SK-N-SH treated with all-trans-retinoic acid at 6 μM for 48 hours (cell line): ENCODE measurements at regions not wholly inside any gene's neighbourhood (a gene's known extent, or its start where the extent isn't known, plus 50 kb on each side); places are given as distances from the start of the nearest gene placed in this dataset.

Experiments used
- ATAC-seq: fragments of 200-7000 bp; cut with Tn5 transposase; 3 replicates; pipeline ENCODE4 v1.9.1; 2020; ENCODE audit warnings: mild to moderate bottlenecking, moderate library complexity
- ARNTL ChIP-seq: fragments of 450-650 bp; formaldehyde crosslinking; IDR thresholded peaks from 2 replicates; pipeline ENCODE4 v1.5.0; 2020; ENCODE audit warnings: low read depth, mild to moderate bottlenecking, moderate library complexity, borderline replicate concordance
- CREB5 ChIP-seq: fragments of 250-450 bp; sonication (Bioruptor Pico); IDR thresholded peaks from 2 replicates; pipeline ENCODE4 v1.5.1; 2020; ENCODE audit warnings: low read depth, mild to moderate bottlenecking, moderate library complexity
- CSRNP3 ChIP-seq: fragments of 250-450 bp; sonication (Bioruptor Pico); IDR thresholded peaks from 2 replicates; pipeline ENCODE4 v1.5.1; 2021; ENCODE audit warnings: mild to moderate bottlenecking, moderate library complexity
- ESRRG ChIP-seq: fragments of 250-450 bp; sonication (Bioruptor Pico); IDR thresholded peaks from 2 replicates; pipeline ENCODE4 v1.6.1; 2021; ENCODE audit warnings: mild to moderate bottlenecking
- GLIS3 ChIP-seq: fragments of 250-450 bp; sonication (Bioruptor Pico); IDR thresholded peaks from 2 replicates; pipeline ENCODE4 v1.5.0; 2020; ENCODE audit warnings: mild to moderate bottlenecking, moderate library complexity
- ISL1 ChIP-seq: fragments of 250-450 bp; sonication (Bioruptor Pico); IDR thresholded peaks from 2 replicates; pipeline ENCODE4 v2.1.2; 2022; ENCODE audit warnings: mild to moderate bottlenecking, moderate library complexity
- OSR1 ChIP-seq: fragments of 250-450 bp; sonication (Bioruptor Pico); IDR thresholded peaks from 2 replicates; pipeline ENCODE4 v1.8.0; 2022; ENCODE audit warnings: moderate library complexity, mild to moderate bottlenecking, inconsistent platforms
- POU6F1 ChIP-seq: fragments of 250-450 bp; sonication (Bioruptor Pico); IDR thresholded peaks from 2 replicates; pipeline ENCODE4 v1.8.0; 2021; ENCODE audit warnings: low read depth, mild to moderate bottlenecking, moderate library complexity, borderline replicate concordance
- PPARA ChIP-seq: fragments of 250-450 bp; sonication (Bioruptor Pico); IDR thresholded peaks from 2 replicates; pipeline ENCODE4 v1.5.0; 2020; ENCODE audit warnings: mild to moderate bottlenecking, borderline replicate concordance
- RARB ChIP-seq: fragments of 250-450 bp; sonication (Bioruptor Pico); IDR thresholded peaks from 2 replicates; pipeline ENCODE4 v1.8.0; 2021; ENCODE audit warnings: mild to moderate bottlenecking, moderate library complexity
- SNAI2 ChIP-seq: fragments of 250-450 bp; sonication (Bioruptor Pico); IDR thresholded peaks from 2 replicates; pipeline ENCODE4 v1.5.0; 2020; ENCODE audit warnings: mild to moderate bottlenecking, moderate library complexity
- TCF4 ChIP-seq: fragments of 250-450 bp; sonication (Bioruptor Pico); IDR thresholded peaks from 2 replicates; pipeline ENCODE4 v1.8.0; 2021; ENCODE audit warnings: mild to moderate bottlenecking, moderate library complexity, borderline replicate concordance
- TOX ChIP-seq: fragments of 250-450 bp; sonication (Bioruptor Pico); IDR thresholded peaks from 2 replicates; pipeline ENCODE4 v1.8.0; 2021; ENCODE audit warnings: mild to moderate bottlenecking, moderate library complexity, borderline replicate concordance
- ZC3H10 ChIP-seq: fragments of 250-450 bp; sonication (Bioruptor Pico); IDR thresholded peaks from 2 replicates; pipeline ENCODE4 v1.5.1; 2021; ENCODE audit warnings: mild to moderate bottlenecking, moderate library complexity
- ZFP3 ChIP-seq: fragments of 250-450 bp; sonication (Bioruptor Pico); IDR thresholded peaks from 2 replicates; pipeline ENCODE4 v1.5.0; 2020; ENCODE audit warnings: mild to moderate bottlenecking, moderate library complexity
- ZFP30 ChIP-seq: fragments of 450-650 bp; formaldehyde crosslinking; IDR thresholded peaks from 2 replicates; pipeline ENCODE4 v1.5.0; 2022; ENCODE audit warnings: mild to moderate bottlenecking, moderate library complexity
- ZNF565 ChIP-seq: fragments of 450-650 bp; formaldehyde crosslinking; conservative IDR thresholded peaks from 2 replicates; pipeline ENCODE4 v1.5.0; 2020; ENCODE audit warnings: low read depth, mild to moderate bottlenecking, moderate library complexity
- ZNF70 ChIP-seq: fragments of 450-650 bp; formaldehyde crosslinking; IDR thresholded peaks from 2 replicates; pipeline ENCODE4 v1.5.0; 2020; ENCODE audit warnings: mild to moderate bottlenecking, moderate library complexity
- ZNF8 ChIP-seq: fragments of 450-650 bp; formaldehyde crosslinking; IDR thresholded peaks from 2 replicates; pipeline ENCODE4 v1.5.0; 2020; ENCODE audit warnings: mild to moderate bottlenecking, moderate library complexity
- TF ChIP-seq, protein P1 (sequence below): fragments of 250-450 bp; sonication (Bioruptor Pico); IDR thresholded peaks from 2 replicates; pipeline ENCODE4 v1.8.0; 2020; ENCODE audit warnings: mild to moderate bottlenecking, moderate library complexity, borderline replicate concordance

DNA sequence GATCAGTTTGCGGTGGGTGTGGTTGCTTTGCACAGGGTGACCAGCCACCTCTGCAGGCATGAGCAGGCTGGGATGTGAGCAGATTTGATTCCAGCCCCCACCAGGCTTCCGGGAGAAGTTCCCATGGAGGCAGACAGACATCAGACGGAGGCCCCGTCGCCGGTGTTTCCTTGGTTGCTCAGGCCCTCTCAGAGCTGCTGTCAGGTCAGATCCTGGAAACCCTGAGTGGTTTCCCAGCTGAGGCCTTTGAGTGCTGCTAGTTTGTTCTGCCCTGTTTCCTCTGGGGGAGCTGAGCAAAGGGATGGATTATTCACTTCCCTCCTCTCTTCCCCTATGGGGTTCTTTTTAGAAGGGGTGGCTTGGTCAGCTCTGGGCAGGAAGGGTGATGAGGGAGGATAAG lies 62.2 kb downstream of the FAM241B start (continued):
- TF ChIP-seq PPARA (CRISPR knock-in tag), result no peak
- no peak for TF ChIP-seq TCF4 (CRISPR knock-in tag)
- no peak for TF ChIP-seq ISL1 (CRISPR knock-in tag)
- TF ChIP-seq, protein P1, sequence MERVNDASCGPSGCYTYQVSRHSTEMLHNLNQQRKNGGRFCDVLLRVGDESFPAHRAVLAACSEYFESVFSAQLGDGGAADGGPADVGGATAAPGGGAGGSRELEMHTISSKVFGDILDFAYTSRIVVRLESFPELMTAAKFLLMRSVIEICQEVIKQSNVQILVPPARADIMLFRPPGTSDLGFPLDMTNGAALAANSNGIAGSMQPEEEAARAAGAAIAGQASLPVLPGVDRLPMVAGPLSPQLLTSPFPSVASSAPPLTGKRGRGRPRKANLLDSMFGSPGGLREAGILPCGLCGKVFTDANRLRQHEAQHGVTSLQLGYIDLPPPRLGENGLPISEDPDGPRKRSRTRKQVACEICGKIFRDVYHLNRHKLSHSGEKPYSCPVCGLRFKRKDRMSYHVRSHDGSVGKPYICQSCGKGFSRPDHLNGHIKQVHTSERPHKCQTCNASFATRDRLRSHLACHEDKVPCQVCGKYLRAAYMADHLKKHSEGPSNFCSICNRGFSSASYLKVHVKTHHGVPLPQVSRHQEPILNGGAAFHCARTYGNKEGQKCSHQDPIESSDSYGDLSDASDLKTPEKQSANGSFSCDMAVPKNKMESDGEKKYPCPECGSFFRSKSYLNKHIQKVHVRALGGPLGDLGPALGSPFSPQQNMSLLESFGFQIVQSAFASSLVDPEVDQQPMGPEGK (CRISPR knock-in tag), result no peak
- TF ChIP-seq OSR1 (CRISPR knock-in tag), result no peak
- TF ChIP-seq POU6F1, result no peak
- no peak for TF ChIP-seq ARNTL (CRISPR knock-in tag)
- no peak for TF ChIP-seq ZC3H10
- no peak for TF ChIP-seq ZNF565
- TF ChIP-seq, all 23 proteins: peak for 0

GRCh38 chr10:69692891-69693290 lies 62.8 kb downstream of the FAM241B start:
- TF ChIP-seq ZFP30 (CRISPR knock-in tag) (no peak), CREB5 (CRISPR knock-in tag) (no peak), CSRNP3 (CRISPR knock-in tag) (no peak), SNAI2 (CRISPR knock-in tag) (no peak), ISL1 (CRISPR knock-in tag) (no peak), GLIS3 (CRISPR knock-in tag) (no peak), TOX (CRISPR knock-in tag) (no peak), ZNF70 (CRISPR knock-in tag) (no peak), ZNF8 (no peak), ARNTL (CRISPR knock-in tag) (no peak), ZNF565 (no peak), PPARA (CRISPR knock-in tag) (no peak), ZC3H10 (no peak), ZFP3 (CRISPR knock-in tag) (no peak), ESRRG (CRISPR knock-in tag) (no peak), POU6F1 (no peak)
- TF ChIP-seq, protein P1 (CRISPR knock-in tag), result no peak
- TF ChIP-seq, all 23 proteins: peak for 0
- ATAC-seq, result no peak

- TF ChIP-seq, protein P1 (CRISPR knock-in tag), result no peak
- TF ChIP-seq RARB (CRISPR knock-in tag), result no peak
- no peak for TF ChIP-seq SNAI2 (CRISPR knock-in tag)
- TF ChIP-seq POU6F1, result no peak
- TF ChIP-seq CSRNP3 (CRISPR knock-in tag), result no peak
- ATAC-seq, result no peak
These were observed 63.8 kb downstream of the FAM241B start for GRCh38 chr10:69693886-69694285.
